GM21528 (cell line): ENCODE measurements at regions not wholly inside any gene's neighbourhood (a gene's known extent, or its start where the extent isn't known, plus 50 kb on each side); places are given as distances from the start of the nearest gene placed in this dataset.

ENCODE experiments used
- ATAC-seq: cut with Tn5 transposase; IDR thresholded peaks from one replicate; pipeline ENCODE4 v1.9.1; 2021; ENCODE audit warnings: mild to moderate bottlenecking, moderate library complexity; ENCODE audit not compliant: unreplicated experiment, low FRiP score

DNA sequence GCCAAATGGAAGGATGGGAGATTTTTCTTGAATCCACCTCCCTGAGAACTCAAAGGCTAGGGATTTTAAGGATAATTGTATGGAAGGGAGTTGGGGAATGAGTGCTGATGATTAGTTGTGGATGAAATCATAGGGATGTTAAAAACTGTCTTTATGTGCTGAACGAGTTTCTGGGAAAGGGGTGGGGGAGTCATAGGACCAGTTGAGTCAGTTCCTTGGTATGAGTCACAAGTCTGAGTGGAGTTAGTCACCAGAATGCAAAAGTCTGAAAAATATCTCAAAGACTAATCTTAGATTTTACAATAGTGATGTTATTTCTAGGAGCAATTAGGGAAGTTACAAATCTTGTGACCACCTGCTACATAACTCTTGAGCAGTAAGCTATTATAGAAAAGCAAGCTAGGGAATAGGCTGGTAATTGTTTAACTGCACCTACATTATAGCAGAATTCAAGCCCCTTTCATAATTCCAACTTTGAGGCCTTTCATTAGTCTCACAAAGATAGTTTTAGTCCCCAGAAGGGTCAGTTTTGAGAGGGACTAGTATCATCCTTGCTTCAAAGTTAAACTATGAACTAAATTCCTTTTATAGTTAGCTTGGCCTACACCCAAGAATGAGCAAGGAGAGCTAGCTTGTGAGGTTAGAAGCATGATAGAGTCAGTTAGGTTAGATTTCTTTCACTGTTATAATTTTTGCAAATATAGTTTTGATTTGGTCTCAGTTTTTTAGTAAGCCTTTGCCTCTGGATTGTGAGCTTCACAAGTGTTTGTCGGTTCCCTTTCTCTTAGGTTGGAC lies 668.0 kb downstream of the ETS1 start:
- ATAC-seq: no peak

DNA sequence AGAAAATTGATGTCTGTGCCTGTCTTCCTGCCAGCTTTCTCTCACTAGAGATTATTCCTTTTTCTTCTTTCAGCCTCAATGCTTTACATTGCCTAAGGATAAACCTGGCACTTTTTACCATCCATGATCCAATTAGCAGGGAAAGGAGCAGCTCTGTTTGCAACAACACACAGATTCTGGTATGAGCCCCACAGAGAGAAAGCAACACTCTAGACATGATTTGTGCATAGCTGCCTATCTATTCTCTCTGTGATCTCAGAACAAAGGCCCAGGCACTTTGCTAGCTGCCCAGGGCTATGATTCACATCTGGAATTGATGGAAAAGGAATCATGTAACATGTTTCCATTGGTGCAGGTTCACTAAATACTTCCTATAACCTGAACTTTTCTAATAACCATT lies 685.0 kb downstream of the ETS1 start:
- ATAC-seq: no peak

DNA sequence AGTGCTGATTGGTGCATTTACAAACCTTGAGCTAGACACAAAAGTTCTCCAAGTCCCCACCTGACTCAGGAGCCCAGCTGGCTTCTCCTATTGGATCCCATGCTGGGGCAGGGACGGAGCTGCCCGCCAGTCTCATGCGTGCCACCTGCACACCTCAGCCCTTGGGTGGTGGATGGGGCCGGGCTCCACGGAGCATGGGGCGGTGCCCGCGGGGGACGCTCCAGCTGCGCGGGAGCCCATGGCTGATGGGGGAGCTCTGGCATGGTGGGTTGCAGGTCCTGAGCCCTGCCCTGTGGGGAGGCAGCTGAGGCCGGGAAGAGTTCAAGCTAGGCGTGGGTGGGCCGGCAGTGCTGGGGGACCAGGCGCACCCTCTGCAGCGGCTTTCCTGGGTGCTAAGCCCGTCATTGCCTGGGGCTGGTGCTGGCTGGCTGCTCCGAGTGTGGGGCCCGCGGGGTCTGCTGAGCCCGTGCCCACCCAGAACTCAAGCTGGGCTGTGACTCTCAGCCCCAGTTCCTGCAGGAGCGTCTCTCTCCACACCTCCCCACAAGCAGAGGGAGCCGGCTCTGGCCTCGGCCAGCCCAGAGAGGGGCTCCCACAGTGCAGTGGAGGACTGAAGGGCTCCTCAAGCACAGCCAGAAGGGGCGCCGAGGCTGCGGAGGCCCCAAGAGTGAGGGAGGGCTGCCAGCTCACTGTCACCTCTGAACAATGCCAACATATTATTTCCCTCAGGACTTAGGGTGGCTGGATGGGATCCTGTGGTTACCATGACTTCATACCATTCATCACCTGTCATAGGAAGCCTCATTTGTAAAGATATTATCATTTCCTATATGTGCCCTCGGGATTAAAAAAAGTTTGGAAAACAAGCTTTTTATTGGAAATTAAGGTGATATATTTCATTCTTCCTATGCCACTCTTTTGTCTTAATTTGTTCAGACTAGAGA lies 688.7 kb downstream of the ETS1 start:
- ATAC-seq: no peak

DNA sequence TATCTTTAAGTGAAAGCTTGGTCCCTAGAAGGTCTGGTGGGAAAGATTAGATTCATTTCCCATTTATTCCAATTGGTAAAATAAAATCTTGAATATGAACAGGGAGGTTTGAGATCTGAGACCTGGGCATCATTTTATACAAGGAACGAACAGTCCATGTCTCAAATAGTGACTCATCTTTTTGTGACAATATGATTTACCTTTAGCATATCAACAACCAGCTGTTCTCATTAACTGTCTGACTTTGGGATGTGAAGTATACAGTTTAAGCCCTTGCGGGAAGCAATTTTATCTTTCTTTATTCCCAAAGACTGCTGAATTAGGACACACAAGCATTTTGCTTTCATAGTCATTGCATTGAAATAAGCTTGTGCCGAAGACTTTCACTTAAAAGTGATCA lies 691.6 kb downstream of the ETS1 start:
- ATAC-seq: no peak

DNA sequence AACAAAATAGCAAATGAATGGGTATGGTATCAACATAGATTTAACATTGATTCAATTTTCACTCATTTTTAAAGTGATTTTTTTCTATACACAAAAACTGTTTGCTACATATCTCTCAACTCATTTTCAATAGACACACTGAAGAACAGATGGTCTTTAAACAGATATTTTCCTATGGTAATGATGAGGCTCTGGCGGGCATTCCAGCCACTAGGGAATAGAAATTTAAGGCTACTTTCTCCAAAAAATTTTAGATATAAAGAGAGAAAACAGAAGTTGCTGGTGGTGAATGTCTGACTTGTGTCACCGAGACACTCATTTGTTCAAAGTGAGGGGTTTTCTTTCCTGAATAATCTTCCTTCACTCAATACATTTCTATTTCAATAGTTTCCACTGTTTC lies 693.0 kb downstream of the ETS1 start:
- ATAC-seq: no peak

DNA sequence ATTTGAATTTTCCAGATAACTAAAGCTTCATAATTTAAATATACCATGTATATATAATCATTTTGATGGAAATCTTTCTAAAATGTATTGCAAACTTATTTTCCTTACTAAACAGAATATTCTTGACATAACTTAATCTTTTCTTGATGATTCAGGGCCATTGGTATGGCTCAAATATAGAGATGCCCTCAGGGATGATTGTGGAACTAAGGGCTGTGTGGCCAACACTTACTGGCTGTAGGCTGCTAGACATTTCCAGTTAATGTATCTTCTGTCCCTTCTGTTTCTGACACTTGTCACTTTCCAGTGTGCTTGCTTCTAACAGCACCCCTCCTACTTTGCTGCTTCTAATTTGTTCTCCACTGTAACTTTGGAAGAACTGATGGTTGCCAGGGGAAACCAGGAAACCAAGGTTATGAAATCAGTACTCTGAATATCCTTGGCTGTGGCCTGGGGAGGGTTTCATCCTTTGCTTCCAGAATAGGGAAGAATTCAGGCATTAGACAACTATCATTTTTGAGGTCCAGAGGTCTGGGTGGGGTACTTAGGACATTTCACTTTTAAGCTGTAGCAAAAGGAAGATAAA lies 697.2 kb downstream of the ETS1 start:
- no peak for ATAC-seq

DNA sequence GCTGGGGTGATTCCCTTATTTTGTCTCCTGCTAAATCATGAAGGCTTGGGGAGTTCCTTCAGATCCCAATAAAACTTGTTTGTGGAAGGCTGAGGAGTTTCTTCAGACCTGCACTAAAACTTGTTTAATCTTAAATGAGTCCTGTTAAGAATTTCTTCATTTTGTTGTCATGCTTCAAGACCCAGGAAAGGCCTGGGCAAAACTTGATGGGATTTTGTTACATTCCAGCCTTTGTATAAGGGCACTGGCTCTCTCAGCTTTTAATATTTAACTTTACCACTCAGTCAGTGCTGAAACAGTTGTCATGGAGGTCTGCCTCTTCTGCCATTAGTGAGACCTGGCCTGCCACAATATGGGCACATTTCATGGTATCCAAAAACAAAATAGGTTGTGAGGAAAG lies 699.0 kb downstream of the ETS1 start:
- ATAC-seq: no peak

DNA sequence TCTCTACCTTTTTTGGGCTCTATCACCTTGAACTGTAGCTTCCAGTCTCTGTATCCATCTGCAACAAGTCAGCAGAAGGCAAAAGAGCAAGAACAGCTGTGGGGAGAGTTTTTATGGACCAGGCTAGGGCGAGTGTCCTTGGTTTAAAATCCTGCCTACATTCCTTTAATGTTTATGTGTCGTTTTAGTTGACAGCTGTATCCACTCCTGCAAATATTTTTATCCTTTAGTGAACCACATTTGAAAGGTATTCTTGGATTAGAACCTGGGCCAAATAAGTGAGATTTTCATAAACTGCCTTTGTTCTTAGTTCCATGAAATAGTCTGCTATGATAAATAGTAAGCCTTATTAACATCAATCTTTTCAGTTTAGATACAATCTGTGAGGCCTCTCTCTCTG lies 712.2 kb downstream of the ETS1 start:
- ATAC-seq: no peak

DNA sequence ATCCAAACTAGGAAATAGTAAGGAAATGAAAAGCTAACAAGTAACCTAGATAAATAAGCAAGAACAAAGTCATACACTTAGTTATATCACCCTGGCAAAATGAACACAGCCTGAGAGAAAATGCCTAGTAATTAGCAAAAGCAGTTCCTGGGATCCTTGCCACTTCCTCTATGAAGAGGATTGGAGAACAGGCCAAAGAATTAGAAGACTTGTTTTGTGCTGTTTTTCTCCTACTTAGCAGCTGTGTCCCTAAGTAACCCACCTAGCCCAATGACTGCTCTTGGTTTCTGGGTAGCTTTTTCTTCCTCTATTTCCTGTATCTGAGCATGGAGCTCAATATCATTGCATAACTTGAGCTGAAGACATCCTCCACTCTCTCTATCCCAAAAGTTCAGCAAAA lies 713.9 kb downstream of the ETS1 start:
- ATAC-seq: no peak

DNA sequence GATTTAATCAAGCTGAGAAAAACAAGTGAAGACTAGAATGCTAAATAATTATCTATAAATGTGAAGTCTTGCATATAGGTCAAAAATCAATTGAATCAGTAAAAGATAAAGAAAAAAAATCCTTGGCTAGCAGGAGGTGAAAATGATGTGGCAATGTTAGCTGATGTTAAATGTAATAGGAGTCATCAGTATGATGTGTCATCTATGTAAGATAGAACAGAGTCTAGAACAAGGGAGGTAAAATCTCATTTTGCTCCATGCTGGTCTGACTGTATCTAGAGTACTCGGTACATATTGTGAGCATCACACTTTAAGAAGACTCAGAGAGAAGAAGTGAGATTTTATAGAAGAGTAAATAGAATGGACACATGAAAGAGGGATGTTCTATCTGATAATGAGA lies 721.2 kb downstream of the ETS1 start:
- ATAC-seq: no peak

DNA sequence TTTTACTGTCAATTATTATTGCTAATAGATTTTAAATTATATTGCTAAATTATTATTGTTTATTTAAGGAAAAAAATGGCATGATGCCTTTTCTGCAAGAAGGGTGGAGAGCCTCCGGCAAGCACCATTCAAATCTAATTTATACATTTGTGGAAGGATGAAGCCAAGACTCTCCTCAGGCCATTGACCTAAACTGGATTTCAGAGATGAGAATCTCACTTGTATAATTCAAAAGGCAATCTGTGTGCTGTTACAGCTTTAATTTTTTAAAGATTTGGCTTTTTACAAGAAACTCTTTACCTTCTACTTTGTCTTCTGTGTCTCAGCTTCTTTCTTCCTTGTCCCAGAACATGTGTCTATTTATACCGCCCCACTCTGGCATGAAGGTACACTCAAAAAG lies 722.5 kb downstream of the ETS1 start:
- ATAC-seq: no peak

DNA sequence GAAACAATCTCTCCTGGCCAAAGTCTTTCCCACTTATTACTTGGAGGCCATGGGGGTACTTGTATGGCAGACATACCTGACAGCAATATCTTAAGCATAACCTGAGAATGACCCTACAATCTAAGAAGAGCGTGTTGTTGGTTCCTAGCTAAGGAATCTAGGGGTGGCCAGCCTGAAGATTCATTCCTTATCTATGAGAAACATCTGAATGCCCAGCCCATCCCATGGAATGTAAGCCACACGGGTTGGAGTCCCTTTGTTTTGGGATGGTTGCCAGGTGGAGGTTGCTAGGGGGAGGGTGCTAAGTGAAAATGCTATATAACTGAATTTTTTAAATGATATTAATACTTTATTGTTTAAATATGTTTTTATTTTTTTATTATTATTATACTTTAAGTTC lies 725.0 kb downstream of the ETS1 start:
- no peak for ATAC-seq

DNA sequence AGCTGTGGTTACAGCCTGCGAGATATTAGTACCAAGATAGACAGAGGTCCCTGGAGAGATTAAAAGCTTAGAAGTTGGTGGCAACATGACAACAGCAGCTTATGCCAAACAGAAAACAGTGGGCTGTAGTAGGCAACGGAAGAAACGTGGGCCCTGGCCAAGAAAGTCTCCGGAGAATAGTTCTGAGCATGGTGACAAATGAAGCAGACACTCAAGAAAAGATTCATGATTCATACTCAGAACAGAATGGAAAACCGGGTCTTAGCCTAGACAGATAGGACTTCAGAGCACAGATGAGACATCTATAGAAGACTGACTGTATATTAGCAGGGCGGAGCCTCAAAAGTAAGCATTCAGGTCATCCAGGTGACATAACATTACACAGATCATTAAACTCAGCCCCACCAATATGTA lies 727.4 kb downstream of the ETS1 start:
- ATAC-seq: no peak

DNA sequence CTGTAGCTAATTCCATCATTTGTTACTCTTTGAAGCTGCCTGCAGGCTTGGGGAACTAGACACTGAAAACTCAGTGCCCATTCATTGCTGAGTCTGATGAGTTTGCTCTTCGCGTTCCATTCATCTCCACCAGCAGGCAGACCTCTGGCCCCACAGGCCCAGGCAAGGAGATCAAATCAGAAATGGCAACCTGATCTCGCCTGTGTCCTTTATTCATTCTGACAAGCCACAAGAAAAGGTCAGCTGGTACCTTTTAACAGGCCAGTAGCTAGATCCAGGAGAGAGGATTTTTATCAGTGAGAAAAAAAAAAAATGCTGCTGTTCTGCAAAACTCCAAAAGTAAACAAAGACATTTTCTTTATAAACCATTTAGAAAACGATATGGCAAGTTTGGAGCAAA lies 742.5 kb downstream of the ETS1 start:
- no peak for ATAC-seq

DNA sequence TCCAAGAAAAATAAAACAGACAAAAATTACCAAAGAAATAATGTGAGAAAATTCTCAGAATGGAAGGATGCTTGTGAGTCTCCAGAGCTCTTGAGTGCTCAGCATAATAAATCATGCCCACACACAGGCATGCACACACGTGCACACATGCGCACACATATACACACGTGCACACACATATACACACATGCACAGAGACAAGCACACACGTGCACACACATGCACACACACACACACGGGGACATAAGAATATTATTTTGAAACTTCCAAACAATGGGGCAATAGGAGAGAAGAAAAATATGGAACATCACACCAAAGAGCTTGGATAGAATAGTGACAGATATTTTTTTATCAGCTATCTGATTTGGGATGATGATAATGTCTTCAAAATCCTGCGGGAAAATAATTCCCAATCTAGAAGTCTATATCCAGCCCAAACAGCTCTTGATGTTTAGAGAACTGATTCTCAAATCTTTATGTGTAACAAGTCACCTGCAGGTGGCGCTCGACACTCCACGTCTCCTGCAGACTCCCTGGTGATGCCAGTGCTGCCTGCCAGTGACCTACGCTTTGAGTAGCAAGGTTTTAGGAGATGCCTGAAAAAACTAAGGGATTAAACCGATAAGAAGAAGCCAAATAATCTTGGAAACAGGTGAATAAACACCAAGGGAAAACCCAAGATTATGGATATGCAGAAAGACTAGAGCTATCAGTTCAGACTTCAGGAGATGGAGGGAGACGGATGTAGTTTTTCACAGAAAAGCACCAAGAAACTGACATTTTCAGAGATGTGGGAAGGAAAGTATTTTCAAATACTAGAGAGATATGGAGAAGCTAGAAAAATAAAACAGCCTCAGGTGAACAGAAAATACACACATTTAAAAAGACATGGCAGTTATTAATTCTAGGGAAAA lies 743.6 kb downstream of the ETS1 start:
- peak; percentile 71 for ATAC-seq

DNA sequence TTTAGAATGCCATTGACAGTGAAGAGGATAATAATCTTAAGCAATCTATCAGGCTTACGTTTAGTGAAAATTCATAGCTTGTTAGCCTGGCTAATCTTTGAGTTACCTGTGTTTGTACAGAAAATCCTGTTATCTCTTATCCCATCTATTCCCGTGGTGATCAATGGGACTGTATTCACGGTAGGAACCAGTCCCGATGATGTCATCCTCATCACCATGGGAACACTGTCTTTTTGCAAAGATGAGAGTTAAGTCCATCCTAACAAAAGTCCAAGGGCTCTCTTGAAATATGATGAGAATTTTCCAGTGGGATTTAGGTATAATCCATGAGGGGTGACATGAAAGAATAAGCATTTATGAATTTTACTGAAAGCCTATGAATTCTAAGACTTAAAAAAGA lies 762.2 kb downstream of the ETS1 start:
- ATAC-seq: no peak

DNA sequence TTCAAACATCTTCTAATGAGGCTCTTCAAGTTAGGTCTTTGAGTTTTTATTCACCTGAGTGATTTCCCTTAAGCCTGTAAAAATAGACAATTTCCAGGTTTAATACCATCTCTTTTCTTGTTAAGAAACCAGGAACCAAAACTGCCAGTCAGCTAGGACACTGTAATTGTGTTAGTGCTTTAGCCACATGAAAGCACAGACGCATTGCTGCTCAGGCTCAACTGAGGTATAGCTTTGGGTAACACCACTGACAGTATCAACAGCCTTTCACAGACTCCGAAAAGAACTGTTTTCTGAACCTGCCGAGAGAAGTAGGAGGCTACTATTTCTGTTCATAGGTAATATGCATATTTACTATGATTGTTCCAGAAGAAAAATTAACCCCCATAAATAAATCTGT lies 768.7 kb downstream of the ETS1 start:
- no peak for ATAC-seq

DNA sequence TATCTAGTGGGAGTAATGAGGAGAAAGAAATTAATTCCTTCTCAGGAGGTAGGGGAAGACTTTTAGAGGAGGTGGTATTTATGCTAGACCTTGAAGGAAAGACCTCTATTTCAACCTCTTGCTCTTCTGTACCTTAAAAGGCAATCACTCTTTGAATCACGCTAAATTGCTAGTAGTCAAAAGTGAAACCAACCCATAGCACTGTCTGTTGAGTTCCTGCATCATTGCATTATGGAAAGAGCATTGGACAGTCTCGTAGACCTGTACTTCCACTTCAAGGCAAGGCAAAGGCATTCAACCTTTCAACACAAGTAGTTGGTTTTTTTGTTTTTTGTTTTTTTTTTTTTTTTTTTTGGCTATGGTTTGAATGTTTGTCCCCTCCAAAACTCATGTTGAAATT lies 770.4 kb downstream of the ETS1 start:
- ATAC-seq: no peak

DNA sequence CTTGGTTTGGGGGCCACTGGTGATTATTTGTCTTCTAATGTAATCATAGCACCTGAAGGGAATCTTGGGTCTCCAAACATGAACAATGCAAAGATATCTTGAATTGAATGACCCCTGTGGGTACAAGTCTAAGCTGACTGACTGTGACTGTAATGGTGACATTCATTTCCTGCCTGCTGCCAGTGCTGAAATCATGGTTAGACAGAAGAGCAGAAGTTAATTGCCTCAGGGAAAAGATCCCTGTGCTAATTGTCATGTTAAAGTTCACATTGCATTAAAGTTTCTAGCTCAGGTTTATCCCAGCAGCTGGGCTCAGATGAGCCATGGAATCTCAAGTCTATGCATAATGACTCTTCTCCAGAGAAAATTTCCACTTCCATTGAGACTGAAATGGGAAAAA lies 772.0 kb downstream of the ETS1 start:
- no peak for ATAC-seq

DNA sequence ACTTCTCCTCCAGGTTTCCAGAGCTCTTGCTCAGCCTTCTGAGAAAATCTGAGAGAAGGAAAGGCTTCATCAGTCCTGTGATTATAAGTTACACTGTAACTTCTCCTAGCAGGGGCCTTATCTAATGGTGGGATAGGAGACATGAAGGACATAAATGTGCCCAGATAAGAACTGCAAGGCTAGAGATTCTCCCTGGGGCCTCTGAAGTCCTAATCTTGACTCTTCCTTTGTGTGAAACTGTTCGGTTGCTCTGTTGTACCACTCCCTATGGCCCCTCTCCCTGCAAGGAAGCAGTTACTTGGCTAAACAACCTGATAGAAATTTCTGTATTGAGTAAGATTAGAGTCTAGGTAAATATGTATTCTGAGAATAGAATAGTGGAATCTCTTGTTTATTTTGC lies 780.9 kb downstream of the ETS1 start:
- no peak for ATAC-seq
